ENCODE measurements at regions not wholly inside any gene's neighbourhood (a gene's known extent, or its start where the extent isn't known, plus 50 kb on each side); places are given as distances from the start of the nearest gene placed in this dataset.

DNA sequence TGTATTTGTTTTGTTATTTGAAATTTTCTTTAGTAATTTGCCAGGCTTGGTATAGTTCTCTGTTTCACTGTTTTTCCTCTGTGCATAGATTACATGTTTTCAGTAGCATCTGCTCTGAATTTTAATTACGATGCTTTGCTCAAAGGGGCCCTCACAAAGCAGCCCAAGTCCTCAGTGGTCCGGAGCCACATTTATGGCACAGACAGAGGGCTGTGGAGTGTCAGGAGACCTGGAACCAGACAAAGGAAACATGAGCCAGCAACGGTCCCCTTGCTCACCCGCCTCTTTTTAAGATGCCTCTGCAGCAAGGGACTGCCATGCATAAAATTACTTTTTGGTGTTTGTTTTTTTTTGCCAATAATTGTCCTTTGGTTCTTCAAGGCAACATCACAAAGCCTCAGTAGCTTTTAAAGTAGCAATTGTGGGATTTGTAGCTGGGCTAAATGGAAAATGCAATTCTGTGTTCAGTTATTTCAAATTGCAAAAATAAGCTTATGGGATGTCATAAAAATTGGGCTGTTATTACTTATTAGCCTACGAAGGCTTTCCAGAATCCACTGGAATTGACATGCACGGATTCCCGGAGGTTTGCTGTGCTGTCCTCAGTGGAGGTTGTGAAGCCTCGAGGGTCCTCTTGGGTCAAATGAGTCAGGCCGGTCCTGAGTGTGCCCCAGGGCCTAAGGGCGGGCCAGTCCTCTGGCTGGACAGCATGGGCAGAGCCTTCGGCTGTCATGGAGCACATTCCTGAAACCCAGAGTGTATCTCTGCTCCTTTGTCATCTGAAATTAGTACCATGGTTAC, 422.8 kb downstream of the GLRX3 start:
- no peaks in the 10 kb centered on the region for H3K9me3 ChIP-seq (ENCODE audit: insufficient read depth, low read length)
- no peaks in the 10 kb centered on the region for H3K27me3 ChIP-seq (ENCODE audit: low read depth, low read length)
- no peak overlapping the region for H2AFZ ChIP-seq (ENCODE audit: low read depth, low read length)
- H4K20me1 ChIP-seq (ENCODE audit: insufficient read depth, low read length), result no peaks in the 10 kb centered on the region
- TF ChIP-seq EZH2phosphoT487 (IDR thresholded peaks at IDR 0.05; ENCODE audit: low read depth), result no peak
- TF ChIP-seq, protein P1, sequence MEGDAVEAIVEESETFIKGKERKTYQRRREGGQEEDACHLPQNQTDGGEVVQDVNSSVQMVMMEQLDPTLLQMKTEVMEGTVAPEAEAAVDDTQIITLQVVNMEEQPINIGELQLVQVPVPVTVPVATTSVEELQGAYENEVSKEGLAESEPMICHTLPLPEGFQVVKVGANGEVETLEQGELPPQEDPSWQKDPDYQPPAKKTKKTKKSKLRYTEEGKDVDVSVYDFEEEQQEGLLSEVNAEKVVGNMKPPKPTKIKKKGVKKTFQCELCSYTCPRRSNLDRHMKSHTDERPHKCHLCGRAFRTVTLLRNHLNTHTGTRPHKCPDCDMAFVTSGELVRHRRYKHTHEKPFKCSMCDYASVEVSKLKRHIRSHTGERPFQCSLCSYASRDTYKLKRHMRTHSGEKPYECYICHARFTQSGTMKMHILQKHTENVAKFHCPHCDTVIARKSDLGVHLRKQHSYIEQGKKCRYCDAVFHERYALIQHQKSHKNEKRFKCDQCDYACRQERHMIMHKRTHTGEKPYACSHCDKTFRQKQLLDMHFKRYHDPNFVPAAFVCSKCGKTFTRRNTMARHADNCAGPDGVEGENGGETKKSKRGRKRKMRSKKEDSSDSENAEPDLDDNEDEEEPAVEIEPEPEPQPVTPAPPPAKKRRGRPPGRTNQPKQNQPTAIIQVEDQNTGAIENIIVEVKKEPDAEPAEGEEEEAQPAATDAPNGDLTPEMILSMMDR (IDR thresholded peaks at IDR 0.05; ENCODE audit: low read depth, low read length), result no peak
- no peak overlapping the region for H3K9ac ChIP-seq (ENCODE audit: low read length)
- H3K4me1 ChIP-seq (ENCODE audit: low read length), result no peaks in the 10 kb centered on the region
- no peak overlapping the region for H3K27ac ChIP-seq (ENCODE audit: low read length)
- no peak overlapping the region for H3K4me3 ChIP-seq (ENCODE audit: low read length)
- no peaks in the 10 kb centered on the region for H3K79me2 ChIP-seq (ENCODE audit: low read length)
- H3K36me3 ChIP-seq (replicated peaks; ENCODE audit: low read depth, low read length), result no peaks in the 10 kb centered on the region
- H3K4me2 ChIP-seq (ENCODE audit: low read length), result no peak overlapping the region

DNA sequence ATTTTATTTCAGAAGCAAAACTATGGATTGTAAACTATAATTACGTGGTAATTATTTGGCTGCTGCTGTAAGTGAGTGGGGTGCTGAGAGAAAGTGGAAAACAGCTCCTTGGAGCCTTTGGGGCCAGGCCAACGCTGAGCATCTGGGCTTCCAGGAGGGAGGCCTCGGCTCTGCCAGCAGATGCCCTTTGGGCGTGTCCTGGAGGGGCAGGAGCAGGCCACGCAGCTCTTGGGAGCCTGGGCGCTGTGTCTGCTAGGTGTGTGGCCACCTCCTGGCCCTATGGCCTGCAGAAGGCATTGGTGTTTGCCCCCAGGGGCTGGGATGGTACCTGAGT, 423.3 kb downstream of the GLRX3 start:
- H3K27me3 ChIP-seq (ENCODE audit: low read depth, low read length), result no peaks in the 10 kb centered on the region
- no peaks in the 10 kb centered on the region for H4K20me1 ChIP-seq (ENCODE audit: insufficient read depth, low read length)
- H3K4me2 ChIP-seq (ENCODE audit: low read length), result no peak overlapping the region
- H3K4me1 ChIP-seq (ENCODE audit: low read length), result no peaks in the 10 kb centered on the region
- no peak overlapping the region for H3K27ac ChIP-seq (ENCODE audit: low read length)
- no peak overlapping the region for H3K4me3 ChIP-seq (ENCODE audit: low read length)
- no peak overlapping the region for H2AFZ ChIP-seq (ENCODE audit: low read depth, low read length)
- H3K9ac ChIP-seq (ENCODE audit: low read length), result no peak overlapping the region
- TF ChIP-seq, protein P1 (IDR thresholded peaks at IDR 0.05; ENCODE audit: low read depth, low read length), result no peak
- TF ChIP-seq EZH2phosphoT487 (IDR thresholded peaks at IDR 0.05; ENCODE audit: low read depth), result no peak
- H3K79me2 ChIP-seq (ENCODE audit: low read length), result no peaks in the 10 kb centered on the region
- H3K36me3 ChIP-seq (replicated peaks; ENCODE audit: low read depth, low read length), result no peaks in the 10 kb centered on the region
- no peaks in the 10 kb centered on the region for H3K9me3 ChIP-seq (ENCODE audit: insufficient read depth, low read length)

DNA sequence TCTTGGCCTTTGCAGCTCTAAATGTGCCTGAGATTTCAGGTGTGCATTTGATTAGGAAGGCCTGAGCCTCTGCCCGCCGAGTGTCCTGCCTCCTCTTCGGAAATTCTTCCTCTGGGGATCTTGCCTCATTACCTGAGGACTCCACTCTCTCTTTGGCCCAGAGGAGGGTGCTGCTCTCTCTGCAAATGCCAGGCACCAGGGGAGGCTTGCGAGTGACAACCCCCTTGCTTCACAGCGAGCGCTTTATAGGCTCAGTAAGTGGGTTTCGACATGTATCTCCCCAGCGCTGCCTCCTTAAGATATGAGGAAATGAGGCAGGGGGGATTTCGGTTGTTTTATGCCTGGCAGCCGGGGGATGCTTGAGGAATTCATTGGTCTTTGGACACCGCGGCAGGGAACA, 423.9 kb downstream of the GLRX3 start:
- Histone ChIP-seq H3K27me3 (ENCODE audit: low read depth, low read length) (no peaks in the 10 kb centered on the region), H4K20me1 (ENCODE audit: insufficient read depth, low read length) (no peaks in the 10 kb centered on the region), H3K27ac (ENCODE audit: low read length) (no peak overlapping the region), H3K9me3 (ENCODE audit: insufficient read depth, low read length) (no peaks in the 10 kb centered on the region), H3K4me1 (ENCODE audit: low read length) (no peaks in the 10 kb centered on the region), H3K9ac (ENCODE audit: low read length) (no peak overlapping the region), H3K4me3 (ENCODE audit: low read length) (no peak overlapping the region), H3K36me3 (replicated peaks; ENCODE audit: low read depth, low read length) (no peaks in the 10 kb centered on the region), H3K4me2 (ENCODE audit: low read length) (no peak overlapping the region), H2AFZ (ENCODE audit: low read depth, low read length) (no peak overlapping the region), H3K79me2 (ENCODE audit: low read length) (no peaks in the 10 kb centered on the region)
- TF ChIP-seq, protein P1 (IDR thresholded peaks at IDR 0.05; ENCODE audit: low read depth, low read length), result no peak
- no peak for TF ChIP-seq EZH2phosphoT487 (IDR thresholded peaks at IDR 0.05; ENCODE audit: low read depth)

DNA sequence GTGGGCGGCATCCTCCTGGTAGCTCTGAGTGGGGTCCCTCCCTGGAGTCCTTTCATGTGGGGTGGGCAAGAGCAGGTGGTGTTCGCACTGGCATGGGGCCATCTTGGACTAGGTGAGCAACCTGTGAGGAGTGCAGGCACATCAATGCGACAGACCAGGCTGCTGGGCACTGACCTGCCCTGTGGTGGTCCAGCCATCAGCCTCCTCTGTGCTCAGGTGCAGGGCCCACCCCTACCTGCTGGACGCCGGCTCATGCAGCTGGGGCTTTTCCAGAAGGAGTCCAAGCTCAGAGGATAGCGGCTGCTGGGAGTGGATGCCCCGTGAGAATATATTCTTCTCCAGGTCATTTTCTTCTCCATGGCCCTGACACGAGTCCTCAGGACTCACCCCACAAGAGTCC, 424.4 kb downstream of the GLRX3 start:
- H4K20me1 ChIP-seq (ENCODE audit: insufficient read depth, low read length), result no peaks in the 10 kb centered on the region
- H3K27me3 ChIP-seq (ENCODE audit: low read depth, low read length), result no peaks in the 10 kb centered on the region
- no peak overlapping the region for H3K9ac ChIP-seq (ENCODE audit: low read length)
- H3K4me2 ChIP-seq (ENCODE audit: low read length), result no peak overlapping the region
- H3K4me1 ChIP-seq (ENCODE audit: low read length), result no peaks in the 10 kb centered on the region
- no peak overlapping the region for H3K4me3 ChIP-seq (ENCODE audit: low read length)
- H2AFZ ChIP-seq (ENCODE audit: low read depth, low read length), result no peak overlapping the region
- H3K79me2 ChIP-seq (ENCODE audit: low read length), result no peaks in the 10 kb centered on the region
- TF ChIP-seq EZH2phosphoT487 (IDR thresholded peaks at IDR 0.05; ENCODE audit: low read depth), result no peak
- TF ChIP-seq, protein P1 (IDR thresholded peaks at IDR 0.05; ENCODE audit: low read depth, low read length), result no peak
- H3K36me3 ChIP-seq (replicated peaks; ENCODE audit: low read depth, low read length), result no peaks in the 10 kb centered on the region
- no peak overlapping the region for H3K27ac ChIP-seq (ENCODE audit: low read length)
- no peaks in the 10 kb centered on the region for H3K9me3 ChIP-seq (ENCODE audit: insufficient read depth, low read length)

Data from OCI-LY3 (cell line).